K562 (cell line): ENCODE measurements at regions not wholly inside any gene's neighbourhood (a gene's known extent, or its start where the extent isn't known, plus 50 kb on each side); places are given as distances from the start of the nearest gene placed in this dataset.

ENCODE experiments used
- CAMTA2 ChIP-seq: fragments of 250-450 bp; sonication (Bioruptor Pico); conservative IDR thresholded peaks from 2 replicates; pipeline ENCODE4 v1.5.1; 2022
- EP300 ChIP-seq: IDR thresholded peaks from 2 replicates; pipeline ENCODE4 v1.6.1; 2012; ENCODE audit warnings: low read length, improper control_type of control experiment
- FOXP1 ChIP-seq: sonication (generic); formaldehyde crosslinking; IDR thresholded peaks from 2 replicates; pipeline ENCODE4 v1.8.0; 2022; ENCODE audit warnings: mild to moderate bottlenecking, missing genetic modification reagents
- JUN ChIP-seq, 2 experiments: sonication (generic) in 1 of 2; formaldehyde crosslinking in 1 of 2; IDR thresholded peaks; 2 replicates each; pipeline versions ENCODE4 v1.6.1 to v1.8.0; 2012 to 2022; ENCODE audit warnings: borderline replicate concordance in 2 of 2, mild to moderate bottlenecking in 2 of 2, improper control_type of control experiment in 1 of 2, low read depth in 1 of 2, low read length in 1 of 2, missing genetic modification reagents in 1 of 2
- KLF6 ChIP-seq: fragments of 250-450 bp; sonication (Bioruptor Pico); IDR thresholded peaks from 2 replicates; pipeline ENCODE4 v1.4.0; 2020; ENCODE audit warnings: mild to moderate bottlenecking, moderate library complexity, borderline replicate concordance
- PHF21A ChIP-seq: fragments of 450-650 bp; IDR thresholded peaks from 2 replicates; pipeline ENCODE4 v1.6.1; 2017; ENCODE audit warnings: low read depth, borderline replicate concordance
- RAD21 ChIP-seq, 2 experiments: fragments of 250-450 bp in 1 of 2; fragments of 450-650 bp in 1 of 2; sonication (Bioruptor Pico) in 1 of 2; formaldehyde crosslinking in 1 of 2; IDR thresholded peaks in 1 of 2; conservative IDR thresholded peaks in 1 of 2; 2 replicates each; pipeline versions ENCODE4 v1.4.0 to v1.8.0; 2020 to 2022; ENCODE audit warnings: mild to moderate bottlenecking in 2 of 2, moderate library complexity in 1 of 2
- SAFB2 ChIP-seq: fragments of 200-400 bp; formaldehyde crosslinking; IDR thresholded peaks from 2 replicates; pipeline ENCODE4 v1.6.1; 2018; ENCODE audit warnings: borderline replicate concordance, low read length, low read depth, moderate library complexity; ENCODE audit not compliant: severe bottlenecking
- ZNF146 ChIP-seq: IDR thresholded peaks from one replicate; pipeline ENCODE4 v1.6.1; 2018; ENCODE audit warnings: missing compliant biosample characterization; ENCODE audit not compliant: unreplicated experiment
- TF ChIP-seq, protein P1 (sequence below): sonication (generic); formaldehyde crosslinking; IDR thresholded peaks from 2 replicates; pipeline ENCODE4 v1.8.0; 2022; ENCODE audit warnings: mild to moderate bottlenecking, missing genetic modification reagents, borderline replicate concordance
- TF ChIP-seq, protein P2 (sequence below): sonication (generic); formaldehyde crosslinking; IDR thresholded peaks from 2 replicates; pipeline ENCODE4 v1.5.0; 2020; ENCODE audit warnings: missing genetic modification reagents
- TF ChIP-seq, protein P3 (sequence below), 2 experiments: fragments of 450-650 bp in 1 of 2; IDR thresholded peaks; 2 replicates each; pipeline ENCODE4 v1.6.1; 2011 to 2017; ENCODE audit warnings: low read depth in 2 of 2, antibody characterized with exemption in 1 of 2, borderline replicate concordance in 1 of 2, low read length in 1 of 2, mild to moderate bottlenecking in 1 of 2, mixed read lengths in 1 of 2; ENCODE audit not compliant: control insufficient read depth in 1 of 2
- TF ChIP-seq, protein P4 (sequence below): sonication (generic); formaldehyde crosslinking; IDR thresholded peaks from 2 replicates; pipeline ENCODE4 v1.9.0; 2022; ENCODE audit warnings: mild to moderate bottlenecking, missing genetic modification reagents

DNA sequence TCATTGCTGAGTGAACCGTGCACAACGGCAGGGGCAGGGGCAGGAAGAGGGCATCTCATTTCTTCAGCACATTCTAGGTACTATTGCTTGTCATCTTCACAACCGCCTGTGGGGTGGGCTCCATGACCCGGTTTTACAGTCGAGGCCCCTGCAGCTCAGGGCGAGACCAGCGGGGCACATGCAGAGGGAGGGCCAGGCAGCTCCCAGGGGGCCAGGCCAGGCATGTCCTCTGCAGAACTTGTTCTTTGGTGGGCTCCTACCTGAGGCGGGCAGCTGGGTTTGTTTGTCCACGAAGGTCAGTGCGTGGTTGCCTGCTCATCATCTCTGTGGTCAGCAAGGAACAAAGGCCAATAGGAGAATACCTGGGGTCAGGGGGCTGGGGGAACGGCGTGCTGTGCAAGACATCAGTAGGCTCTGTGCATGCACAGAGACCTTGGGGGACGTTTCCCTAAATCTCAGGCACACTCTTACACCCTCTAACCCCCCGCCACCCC, 75.1 kb upstream of the LEP start:
- TF ChIP-seq, protein P1, sequence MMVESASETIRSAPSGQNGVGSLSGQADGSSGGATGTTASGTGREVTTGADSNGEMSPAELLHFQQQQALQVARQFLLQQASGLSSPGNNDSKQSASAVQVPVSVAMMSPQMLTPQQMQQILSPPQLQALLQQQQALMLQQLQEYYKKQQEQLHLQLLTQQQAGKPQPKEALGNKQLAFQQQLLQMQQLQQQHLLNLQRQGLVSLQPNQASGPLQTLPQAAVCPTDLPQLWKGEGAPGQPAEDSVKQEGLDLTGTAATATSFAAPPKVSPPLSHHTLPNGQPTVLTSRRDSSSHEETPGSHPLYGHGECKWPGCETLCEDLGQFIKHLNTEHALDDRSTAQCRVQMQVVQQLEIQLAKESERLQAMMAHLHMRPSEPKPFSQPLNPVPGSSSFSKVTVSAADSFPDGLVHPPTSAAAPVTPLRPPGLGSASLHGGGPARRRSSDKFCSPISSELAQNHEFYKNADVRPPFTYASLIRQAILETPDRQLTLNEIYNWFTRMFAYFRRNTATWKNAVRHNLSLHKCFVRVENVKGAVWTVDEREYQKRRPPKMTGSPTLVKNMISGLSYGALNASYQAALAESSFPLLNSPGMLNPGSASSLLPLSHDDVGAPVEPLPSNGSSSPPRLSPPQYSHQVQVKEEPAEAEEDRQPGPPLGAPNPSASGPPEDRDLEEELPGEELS (CRISPR knock-in tag), result no peak
- TF ChIP-seq FOXP1 (no peak), RAD21 (CRISPR knock-in tag; conservative IDR thresholded peaks at IDR 0.05 in 1 of 2, IDR thresholded peaks at IDR 0.05 in 1 of 2) (no peak), ZNF146 (CRISPR knock-in tag) (no peak), CAMTA2 (CRISPR knock-in tag) (no peak), JUN (IDR thresholded peaks at IDR 0.05; ENCODE audit: borderline replicate concordance, low read depth, low read length) (no peak), JUN (CRISPR knock-in tag; IDR thresholded peaks at IDR 0.05; ENCODE audit: borderline replicate concordance) (no peak), EP300 (no peak), PHF21A (no peak), SAFB2 (no peak), KLF6 (CRISPR knock-in tag) (no peak)
- TF ChIP-seq, protein P2, sequence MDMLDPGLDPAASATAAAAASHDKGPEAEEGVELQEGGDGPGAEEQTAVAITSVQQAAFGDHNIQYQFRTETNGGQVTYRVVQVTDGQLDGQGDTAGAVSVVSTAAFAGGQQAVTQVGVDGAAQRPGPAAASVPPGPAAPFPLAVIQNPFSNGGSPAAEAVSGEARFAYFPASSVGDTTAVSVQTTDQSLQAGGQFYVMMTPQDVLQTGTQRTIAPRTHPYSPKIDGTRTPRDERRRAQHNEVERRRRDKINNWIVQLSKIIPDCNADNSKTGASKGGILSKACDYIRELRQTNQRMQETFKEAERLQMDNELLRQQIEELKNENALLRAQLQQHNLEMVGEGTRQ (CRISPR knock-in tag), result no peak
- TF ChIP-seq, protein P3, sequence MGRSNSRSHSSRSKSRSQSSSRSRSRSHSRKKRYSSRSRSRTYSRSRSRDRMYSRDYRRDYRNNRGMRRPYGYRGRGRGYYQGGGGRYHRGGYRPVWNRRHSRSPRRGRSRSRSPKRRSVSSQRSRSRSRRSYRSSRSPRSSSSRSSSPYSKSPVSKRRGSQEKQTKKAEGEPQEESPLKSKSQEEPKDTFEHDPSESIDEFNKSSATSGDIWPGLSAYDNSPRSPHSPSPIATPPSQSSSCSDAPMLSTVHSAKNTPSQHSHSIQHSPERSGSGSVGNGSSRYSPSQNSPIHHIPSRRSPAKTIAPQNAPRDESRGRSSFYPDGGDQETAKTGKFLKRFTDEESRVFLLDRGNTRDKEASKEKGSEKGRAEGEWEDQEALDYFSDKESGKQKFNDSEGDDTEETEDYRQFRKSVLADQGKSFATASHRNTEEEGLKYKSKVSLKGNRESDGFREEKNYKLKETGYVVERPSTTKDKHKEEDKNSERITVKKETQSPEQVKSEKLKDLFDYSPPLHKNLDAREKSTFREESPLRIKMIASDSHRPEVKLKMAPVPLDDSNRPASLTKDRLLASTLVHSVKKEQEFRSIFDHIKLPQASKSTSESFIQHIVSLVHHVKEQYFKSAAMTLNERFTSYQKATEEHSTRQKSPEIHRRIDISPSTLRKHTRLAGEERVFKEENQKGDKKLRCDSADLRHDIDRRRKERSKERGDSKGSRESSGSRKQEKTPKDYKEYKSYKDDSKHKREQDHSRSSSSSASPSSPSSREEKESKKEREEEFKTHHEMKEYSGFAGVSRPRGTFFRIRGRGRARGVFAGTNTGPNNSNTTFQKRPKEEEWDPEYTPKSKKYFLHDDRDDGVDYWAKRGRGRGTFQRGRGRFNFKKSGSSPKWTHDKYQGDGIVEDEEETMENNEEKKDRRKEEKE (IDR thresholded peaks at IDR 0.05; ENCODE audit: borderline replicate concordance in 1 of 2, control insufficient read depth in 1 of 2, low read depth in 2 of 2, low read length in 1 of 2), result no peak
- TF ChIP-seq, protein P4, sequence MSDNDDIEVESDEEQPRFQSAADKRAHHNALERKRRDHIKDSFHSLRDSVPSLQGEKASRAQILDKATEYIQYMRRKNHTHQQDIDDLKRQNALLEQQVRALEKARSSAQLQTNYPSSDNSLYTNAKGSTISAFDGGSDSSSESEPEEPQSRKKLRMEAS (CRISPR knock-in tag), result no peak
